NOMO-1 treated with dmso at 0.1 percent for 144 hours (cell line): ENCODE measurements at regions not wholly inside any gene's neighbourhood (a gene's known extent, or its start where the extent isn't known, plus 50 kb on each side); places are given as distances from the start of the nearest gene placed in this dataset.
A peak's percentile ranks its signal among the peaks of the same experiment; 100 is the strongest.

Experiments
- DNase-seq: peaks from one replicate; lab custom pipeline; 2025; ENCODE audit not compliant: unreplicated experiment; lab: John Stamatoyannopoulos, UW

DNA sequence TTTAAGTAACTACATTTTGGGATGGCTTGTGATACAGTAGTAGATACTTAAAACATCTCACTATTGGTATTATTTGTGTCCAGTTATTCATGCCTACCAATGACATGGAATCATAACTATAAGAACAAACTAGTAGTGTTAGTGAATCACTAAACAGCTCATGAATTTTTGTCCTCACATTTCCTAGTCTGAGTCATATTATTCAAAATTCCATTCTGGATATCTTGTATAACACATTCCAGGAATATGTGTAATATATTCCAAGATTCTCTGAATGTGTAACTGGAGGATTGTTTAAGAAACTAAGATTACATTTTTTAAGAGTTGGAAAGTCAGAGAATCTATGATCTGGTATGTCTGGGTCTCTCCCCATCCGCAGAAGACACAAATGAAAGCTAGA is 565.3 kb upstream of the ZNF608 start:
- DNase-seq: no peak

- no peak for DNase-seq
Measured at GRCh38 chr5:125313555-125313954, 567.1 kb upstream of the ZNF608 start.

- no peak for DNase-seq
Measured at GRCh38 chr5:125315306-125315705, 568.9 kb upstream of the ZNF608 start.

GRCh38 chr5:125316391-125316790 is 570.0 kb upstream of the ZNF608 start:
- DNase-seq: no peak

GRCh38 chr5:125316915-125317535 is 570.6 kb upstream of the ZNF608 start:
- DNase-seq: no peak

DNA sequence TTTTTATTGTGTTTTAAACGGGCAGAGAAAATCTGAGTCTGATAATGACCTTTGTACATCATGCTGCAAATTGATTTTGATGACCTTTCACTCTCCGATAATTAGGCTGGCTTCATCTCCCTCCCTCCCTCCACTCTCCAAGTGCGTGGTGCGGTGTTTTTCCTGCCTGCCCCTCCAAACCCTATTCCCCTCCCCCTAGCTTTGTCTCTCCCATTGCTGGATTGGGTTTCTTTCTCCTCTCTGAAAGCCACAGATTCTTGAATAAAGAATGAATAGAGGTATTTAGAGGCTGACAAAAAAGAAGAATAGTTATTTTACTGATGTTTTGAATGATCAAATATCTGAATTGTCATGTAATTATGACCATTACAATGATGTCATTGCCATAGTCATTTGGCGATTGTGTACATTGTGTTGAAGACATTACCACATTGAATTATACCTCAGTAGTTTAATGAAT is 571.1 kb upstream of the ZNF608 start:
- DNase-seq: no peak

DNA sequence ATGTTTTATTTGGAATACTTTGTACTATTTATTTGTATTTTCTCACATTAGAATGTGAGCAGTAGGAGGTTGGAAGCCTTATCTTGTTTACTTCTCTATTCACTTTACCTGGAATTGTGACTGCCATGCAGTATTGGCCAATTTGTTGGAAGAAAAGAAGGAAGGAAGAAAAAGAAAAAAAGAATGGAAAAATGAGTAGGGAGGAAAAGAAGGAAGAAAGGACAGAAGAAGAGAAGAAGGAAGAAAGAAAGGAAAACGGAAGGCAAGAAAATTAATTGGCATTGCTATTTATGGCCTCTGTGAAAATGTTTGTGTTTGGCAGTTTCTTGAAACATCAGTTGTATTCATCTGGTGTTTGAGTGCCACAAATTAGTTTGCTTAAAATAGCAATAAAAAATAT is 575.2 kb upstream of the ZNF608 start:
- no peak for DNase-seq

DNA sequence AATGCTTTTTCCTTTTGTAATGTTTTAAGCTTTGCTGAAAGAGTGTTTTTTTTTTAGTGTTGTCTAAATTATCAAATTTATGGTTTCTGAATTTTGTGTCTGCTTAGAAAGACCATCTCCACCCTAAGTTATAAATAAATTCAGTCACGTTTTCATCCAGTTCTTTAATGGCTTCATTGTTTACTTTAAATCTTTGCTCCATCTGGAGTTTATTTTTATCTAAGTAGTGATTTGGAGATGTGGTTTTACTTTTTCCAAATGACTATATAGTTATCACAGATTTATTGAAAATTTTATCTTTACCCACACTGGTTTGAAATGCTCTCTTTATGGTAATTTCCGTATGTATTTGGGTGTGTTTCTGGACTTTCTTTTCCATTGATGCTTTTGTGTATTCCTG is 577.2 kb upstream of the ZNF608 start:
- DNase-seq: no peak

GRCh38 chr5:125325488-125326149 is 579.2 kb upstream of the ZNF608 start:
- DNase-seq: no peak

DNA sequence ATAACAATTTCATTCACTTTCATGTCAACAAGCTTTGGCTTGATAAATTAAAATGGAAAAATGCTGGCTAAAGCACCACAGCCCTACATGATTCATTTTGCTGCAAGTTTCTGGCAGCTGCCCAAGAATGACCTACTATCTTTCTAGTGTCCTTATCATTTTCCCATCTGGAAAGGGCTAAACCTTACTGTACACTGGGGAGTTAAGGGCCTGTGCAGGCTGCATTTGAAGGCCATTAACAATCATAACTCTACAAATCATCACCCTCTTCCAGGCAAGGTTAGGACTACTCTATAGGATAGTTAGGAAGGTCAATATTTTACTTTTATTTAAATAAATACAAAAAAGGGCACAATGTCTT is 579.7 kb upstream of the ZNF608 start:
- DNase-seq: no peak

GRCh38 chr5:125327676-125328075 is 581.2 kb upstream of the ZNF608 start:
- no peak for DNase-seq

GRCh38 chr5:125331987-125332598 is 585.7 kb upstream of the ZNF608 start:
- no peak for DNase-seq

DNA sequence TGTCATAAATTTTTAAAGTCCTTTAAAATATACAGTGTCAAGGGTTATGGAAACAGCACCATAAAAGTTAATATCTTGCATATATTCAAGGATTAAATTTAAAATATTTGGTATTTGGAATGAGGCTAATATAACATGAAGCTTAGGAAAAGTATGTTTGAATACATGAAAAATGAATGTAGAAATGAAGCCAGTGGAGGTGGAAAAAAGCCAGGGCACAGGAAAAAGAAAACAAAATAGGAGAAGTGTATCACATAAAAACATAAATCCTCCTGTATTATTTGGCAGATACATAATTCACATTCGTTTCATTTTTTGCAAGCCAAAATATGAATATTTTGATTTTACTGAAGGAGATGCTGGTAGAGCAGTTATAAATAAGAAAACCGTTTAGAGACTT is 587.0 kb upstream of the ZNF608 start:
- no peak for DNase-seq

GRCh38 chr5:125336401-125336800 is 590.0 kb upstream of the ZNF608 start:
- DNase-seq: no peak

- no peak for DNase-seq
Measured at GRCh38 chr5:125337294-125337693, 590.9 kb upstream of the ZNF608 start.

GRCh38 chr5:125338440-125339174 is 592.2 kb upstream of the ZNF608 start:
- DNase-seq: no peak

- DNase-seq: no peak
Measured at GRCh38 chr5:125341436-125341835, 595.0 kb upstream of the ZNF608 start.

GRCh38 chr5:125343015-125343414 is 596.6 kb upstream of the ZNF608 start:
- DNase-seq: no peak

- no peak for DNase-seq
Measured at GRCh38 chr5:125346316-125346715, 599.9 kb upstream of the ZNF608 start.

- DNase-seq: peak; percentile 65
Measured at GRCh38 chr5:125348221-125348692, 601.8 kb upstream of the ZNF608 start.

DNA sequence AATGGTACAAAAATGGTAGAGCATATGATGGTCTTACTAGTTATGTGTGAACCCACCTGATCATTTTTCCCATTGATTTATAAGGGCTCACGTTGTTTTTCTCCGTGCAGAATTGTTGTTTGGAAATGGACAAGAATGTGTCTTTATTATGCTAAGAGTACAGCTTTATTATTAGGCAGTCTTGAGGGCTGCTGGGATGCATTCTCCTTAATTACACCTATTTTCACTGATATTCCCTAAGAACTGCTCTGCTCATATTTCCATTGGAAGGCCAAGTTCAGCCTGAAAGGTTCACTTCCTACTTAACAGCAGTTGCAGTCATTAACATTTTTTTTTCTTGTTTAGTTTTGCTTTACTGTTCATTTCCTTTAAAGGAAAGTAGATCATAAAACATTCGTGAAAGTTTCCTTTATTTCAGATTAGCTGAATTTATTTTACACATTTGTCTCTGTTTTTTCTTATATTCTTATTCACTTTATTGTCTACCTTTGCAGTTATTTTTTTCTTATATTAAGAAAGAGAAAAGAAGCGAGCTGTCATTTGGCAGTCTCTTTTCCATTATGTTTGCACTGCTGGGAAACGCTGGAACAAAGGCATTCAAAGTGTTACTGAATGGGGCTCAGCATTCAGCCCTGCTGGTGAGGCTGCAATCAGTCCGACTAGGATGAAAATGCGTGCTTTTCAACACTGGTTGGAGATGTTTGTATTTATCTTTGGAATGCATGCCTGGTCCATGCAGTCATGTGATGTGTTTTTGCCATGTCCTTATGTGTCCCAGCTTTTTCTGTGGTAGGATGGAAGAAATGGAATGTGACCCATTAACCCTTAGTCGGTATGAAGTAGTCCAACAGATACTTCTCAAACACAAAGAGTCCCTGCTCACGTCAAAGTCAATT is 602.7 kb upstream of the ZNF608 start:
- DNase-seq: no peak
